Cardiac muscle cell (in vitro differentiated cells and primary cell): ENCODE measurements at regions not wholly inside any gene's neighbourhood (a gene's known extent, or its start where the extent isn't known, plus 50 kb on each side); places are given as distances from the start of the nearest gene placed in this dataset.

Source experiments
- DNase-seq, 2 donors: peaks; one replicate each; pipeline versions ENCODE4 v3.0.0 to v3.0.0-alpha.2; 2010 to 2017; ENCODE audit warnings: low read depth in 1 of 2, low spot score in 1 of 2
- H3K27ac ChIP-seq: fragments of 200-600 bp; sonication (generic); 2 replicates; pipeline ENCODE4 v1.5.1; 2016
- H3K27me3 ChIP-seq: fragments of 200-600 bp; sonication (generic); 2 replicates; pipeline ENCODE4 v1.6.0; 2016; ENCODE audit warnings: control low read depth
- H3K36me3 ChIP-seq: fragments of 200-600 bp; sonication (generic); 2 replicates; pipeline ENCODE4 v1.5.1; 2016; ENCODE audit warnings: control low read depth
- H3K4me1 ChIP-seq: fragments of 200-600 bp; sonication (generic); 2 replicates; pipeline ENCODE4 v1.8.1; 2017; ENCODE audit warnings: low read depth, mild to moderate bottlenecking, mixed run types
- H3K4me3 ChIP-seq: fragments of 200-600 bp; sonication (generic); 2 replicates; pipeline ENCODE4 v1.5.1; 2016; ENCODE audit warnings: mild to moderate bottlenecking
- H3K9me3 ChIP-seq: fragments of 200-600 bp; sonication (generic); 2 replicates; pipeline ENCODE4 v1.5.1; 2017; ENCODE audit warnings: low read depth, mild to moderate bottlenecking, control low read depth
- CTCF ChIP-seq: IDR thresholded peaks from 2 replicates; pipeline ENCODE4 v1.5.1; 2012; ENCODE audit warnings: low read depth, mild to moderate bottlenecking, low read length

GRCh38 chr12:68478516-68479260 is 132.0 kb upstream of the RAP1B start:
- no peak for DNase-seq
- no peaks in the 10 kb centered on the region for H3K27me3 ChIP-seq
- no peaks in the 10 kb centered on the region for H3K36me3 ChIP-seq
- no peaks in the 10 kb centered on the region for H3K9me3 ChIP-seq
- no peak overlapping the region for H3K27ac ChIP-seq
- H3K4me1 ChIP-seq: no peaks in the 10 kb centered on the region
- no peak for TF ChIP-seq CTCF
- H3K4me3 ChIP-seq: no peak overlapping the region

- no peak for TF ChIP-seq CTCF
- H3K9me3 ChIP-seq: no peaks in the 10 kb centered on the region
- H3K27ac ChIP-seq: no peak overlapping the region
- H3K4me1 ChIP-seq: no peaks in the 10 kb centered on the region
- no peak for DNase-seq
- H3K36me3 ChIP-seq: no peaks in the 10 kb centered on the region
- H3K4me3 ChIP-seq: no peak overlapping the region
- H3K27me3 ChIP-seq: no peaks in the 10 kb centered on the region
Measured at GRCh38 chr12:68479261-68479895, 131.3 kb upstream of the RAP1B start.

- no peak overlapping the region for H3K27ac ChIP-seq
- no peak for DNase-seq
Measured at GRCh38 chr12:68479896-68480291, 130.8 kb upstream of the RAP1B start.

GRCh38 chr12:68480526-68480925 is 130.2 kb upstream of the RAP1B start:
- DNase-seq: no peak
- H3K27me3 ChIP-seq: no peaks in the 10 kb centered on the region
- no peak overlapping the region for H3K27ac ChIP-seq
- no peak for TF ChIP-seq CTCF
- H3K4me1 ChIP-seq: no peaks in the 10 kb centered on the region
- no peak overlapping the region for H3K4me3 ChIP-seq
- H3K9me3 ChIP-seq: no peaks in the 10 kb centered on the region
- no peaks in the 10 kb centered on the region for H3K36me3 ChIP-seq

More at GRCh38 chr12:68479896-68480291, 130.8 kb upstream of the RAP1B start:
- no peak for TF ChIP-seq CTCF
- Histone ChIP-seq H3K4me1 (no peaks in the 10 kb centered on the region), H3K9me3 (no peaks in the 10 kb centered on the region), H3K36me3 (no peaks in the 10 kb centered on the region), H3K27me3 (no peaks in the 10 kb centered on the region), H3K4me3 (no peak overlapping the region)

GRCh38 chr12:68481181-68481941 is 129.3 kb upstream of the RAP1B start:
- Histone ChIP-seq H3K36me3 (no peaks in the 10 kb centered on the region), H3K4me1 (no peaks in the 10 kb centered on the region), H3K9me3 (no peaks in the 10 kb centered on the region), H3K4me3 (no peak overlapping the region), H3K27ac (no peak overlapping the region), H3K27me3 (no peaks in the 10 kb centered on the region)
- DNase-seq: no peak
- no peak for TF ChIP-seq CTCF
